ENCODE measurements at regions not wholly inside any gene's neighbourhood (a gene's known extent, or its start where the extent isn't known, plus 50 kb on each side); places are given as distances from the start of the nearest gene placed in this dataset.

DNA sequence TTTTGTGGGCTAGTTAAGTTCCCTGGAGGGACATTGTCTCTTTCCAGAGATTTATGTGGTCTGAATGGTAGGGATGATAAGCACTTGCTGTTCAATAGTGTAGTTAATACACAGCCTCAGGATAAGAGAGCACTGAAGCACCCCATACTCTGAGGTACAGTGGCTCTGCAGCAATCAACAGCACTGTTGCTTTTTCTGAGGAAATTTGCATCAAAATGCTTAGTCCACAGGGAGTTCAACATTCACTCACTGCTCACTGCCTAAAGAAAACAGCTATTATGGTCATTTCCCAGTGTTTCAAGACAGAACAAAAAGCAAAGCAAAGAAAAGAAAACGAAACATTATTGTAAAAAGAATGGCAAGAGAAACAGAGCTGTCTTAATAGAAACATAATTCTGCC is 441.9 kb downstream of the PLOD2 start:
- TF ChIP-seq POLR2A (IDR thresholded peaks at IDR 0.05) (no peak), POLR2AphosphoS5 (IDR thresholded peaks at IDR 0.05; ENCODE audit: insufficient read depth in 1 of 2, low read depth in 1 of 2) (no peak)
- TF ChIP-seq, protein P1, sequence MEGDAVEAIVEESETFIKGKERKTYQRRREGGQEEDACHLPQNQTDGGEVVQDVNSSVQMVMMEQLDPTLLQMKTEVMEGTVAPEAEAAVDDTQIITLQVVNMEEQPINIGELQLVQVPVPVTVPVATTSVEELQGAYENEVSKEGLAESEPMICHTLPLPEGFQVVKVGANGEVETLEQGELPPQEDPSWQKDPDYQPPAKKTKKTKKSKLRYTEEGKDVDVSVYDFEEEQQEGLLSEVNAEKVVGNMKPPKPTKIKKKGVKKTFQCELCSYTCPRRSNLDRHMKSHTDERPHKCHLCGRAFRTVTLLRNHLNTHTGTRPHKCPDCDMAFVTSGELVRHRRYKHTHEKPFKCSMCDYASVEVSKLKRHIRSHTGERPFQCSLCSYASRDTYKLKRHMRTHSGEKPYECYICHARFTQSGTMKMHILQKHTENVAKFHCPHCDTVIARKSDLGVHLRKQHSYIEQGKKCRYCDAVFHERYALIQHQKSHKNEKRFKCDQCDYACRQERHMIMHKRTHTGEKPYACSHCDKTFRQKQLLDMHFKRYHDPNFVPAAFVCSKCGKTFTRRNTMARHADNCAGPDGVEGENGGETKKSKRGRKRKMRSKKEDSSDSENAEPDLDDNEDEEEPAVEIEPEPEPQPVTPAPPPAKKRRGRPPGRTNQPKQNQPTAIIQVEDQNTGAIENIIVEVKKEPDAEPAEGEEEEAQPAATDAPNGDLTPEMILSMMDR (IDR thresholded peaks at IDR 0.05) = no peak
